GM04504 (cell line): ENCODE measurements at regions not wholly inside any gene's neighbourhood (a gene's known extent, or its start where the extent isn't known, plus 50 kb on each side); places are given as distances from the start of the nearest gene placed in this dataset.
"Not testable (repeated sequence)": the region's sequence is repeated elsewhere in the genome, so short reads cannot be mapped to it uniquely, and the experiment has no call there.

Experiments used
- DNase-seq: peaks from one replicate; pipeline ENCODE4 v3.0.0-alpha.2; 2012; ENCODE audit warnings: low read depth

DNA sequence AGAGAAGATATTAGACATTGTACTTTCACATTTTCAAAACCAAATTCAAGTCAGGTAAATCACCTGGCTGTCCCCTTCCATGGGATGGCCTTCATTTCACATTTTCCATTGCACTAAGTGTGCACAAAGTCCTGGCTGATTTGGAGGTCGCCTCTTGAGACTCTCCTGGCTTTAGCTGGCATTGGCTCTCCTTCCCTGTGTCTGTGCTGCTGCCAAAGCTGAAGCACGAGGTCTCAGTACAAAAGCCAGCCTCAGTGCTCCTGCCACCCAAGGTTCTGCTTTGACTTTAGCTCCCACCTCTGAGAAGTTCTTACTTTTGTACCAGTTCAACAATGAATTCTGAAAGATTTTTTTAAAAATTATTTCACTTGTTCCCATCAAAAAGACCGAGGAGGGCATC lies 289.2 kb upstream of the CNR1 start:
- no peak for DNase-seq

- DNase-seq = no peak
These were observed 288.5 kb upstream of the CNR1 start for GRCh38 chr6:88454658-88455057.

DNA sequence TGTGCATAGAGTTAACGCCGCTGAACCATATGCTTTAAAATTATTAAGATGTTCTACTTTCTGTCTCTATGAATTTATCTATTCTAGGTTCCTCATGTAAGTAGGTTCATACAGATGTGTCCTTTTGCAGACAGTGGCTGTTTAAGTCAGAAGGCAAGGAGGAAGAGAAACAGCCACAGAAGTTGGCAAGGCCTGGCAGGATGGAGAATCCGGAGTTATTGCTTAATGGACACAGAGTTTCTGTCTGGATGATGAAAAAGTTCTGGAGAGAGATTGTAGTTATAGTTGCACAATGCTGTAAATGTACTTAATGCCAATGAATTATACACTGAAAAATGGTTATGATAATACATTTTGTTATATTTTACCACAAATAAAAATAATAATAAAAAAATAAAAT lies 283.6 kb upstream of the CNR1 start:
- no peak for DNase-seq

DNA sequence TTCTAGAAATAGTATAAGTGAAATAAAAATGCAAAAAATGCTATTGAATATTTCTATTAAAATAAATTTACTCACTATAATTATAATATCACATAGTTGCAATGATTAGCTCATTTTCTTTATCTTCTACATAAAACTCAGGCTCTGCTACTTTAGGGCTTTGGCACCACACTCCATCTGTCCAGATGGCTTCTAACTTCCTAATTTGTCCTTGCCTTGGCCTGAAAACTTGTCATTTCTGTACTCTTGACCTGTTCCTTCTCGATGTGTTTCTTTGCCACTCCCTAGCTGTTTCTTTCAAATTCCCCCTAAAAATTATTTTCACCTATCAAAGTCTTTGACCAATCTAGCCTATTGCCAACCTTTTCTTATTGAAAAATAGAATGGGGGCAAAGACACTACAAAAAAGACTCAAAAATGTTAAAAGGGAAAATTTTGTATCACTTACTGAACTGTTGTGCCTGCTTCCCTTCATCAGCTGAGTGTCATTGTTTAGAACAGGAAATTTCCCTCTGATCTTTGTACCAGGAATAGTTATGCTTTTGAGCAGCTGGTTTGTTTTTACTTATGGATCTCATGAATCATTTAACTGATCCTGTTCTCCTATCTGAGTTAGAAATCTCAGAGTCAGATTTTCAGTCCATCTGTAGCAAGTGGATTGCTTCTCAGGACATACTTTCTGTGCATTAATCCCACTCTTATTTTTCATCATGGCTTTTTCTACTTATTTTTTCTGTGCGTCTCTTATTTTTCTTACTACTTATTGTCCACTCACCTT lies 279.2 kb upstream of the CNR1 start:
- no peak for DNase-seq

DNA sequence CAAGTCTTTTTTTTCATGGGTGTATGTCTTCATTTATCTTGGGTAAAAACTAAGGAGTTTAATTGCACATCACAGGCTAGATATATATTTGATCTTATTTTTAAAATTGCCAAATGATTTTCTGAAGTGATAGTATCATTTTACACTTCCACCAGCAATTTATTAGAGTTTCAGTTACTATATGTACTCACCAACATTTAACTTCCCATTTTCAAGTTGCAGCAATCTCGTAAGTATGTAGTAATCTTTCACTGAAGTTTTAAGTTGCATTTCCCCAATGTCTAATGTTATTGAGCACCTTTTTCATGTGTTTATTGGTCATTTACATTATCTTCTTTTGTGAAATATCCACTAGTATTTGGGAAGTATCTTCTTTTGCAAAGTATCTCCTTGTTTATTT lies 277.4 kb upstream of the CNR1 start:
- no peak for DNase-seq

- no peak for DNase-seq
These were observed 276.6 kb upstream of the CNR1 start for GRCh38 chr6:88442737-88443136.

DNA sequence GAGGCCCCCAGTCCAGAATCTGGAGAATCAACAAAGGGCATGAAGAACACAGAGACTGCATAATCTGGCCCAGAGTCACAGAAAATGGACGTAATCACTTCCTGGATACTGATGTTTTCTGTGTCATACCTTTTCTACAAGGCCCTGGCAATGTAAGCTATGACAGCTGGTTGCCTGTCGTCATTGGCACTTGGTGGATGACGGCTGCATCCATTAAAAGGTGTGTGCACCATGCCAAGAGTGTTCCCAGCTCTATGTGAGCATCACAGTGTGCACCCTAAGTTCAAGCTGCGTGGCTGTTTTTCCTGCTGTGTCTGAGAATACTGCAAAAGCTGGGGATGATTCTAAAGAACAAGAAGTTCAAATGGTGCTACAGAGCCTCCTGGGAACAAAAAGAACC lies 275.2 kb upstream of the CNR1 start:
- no peak for DNase-seq

DNA sequence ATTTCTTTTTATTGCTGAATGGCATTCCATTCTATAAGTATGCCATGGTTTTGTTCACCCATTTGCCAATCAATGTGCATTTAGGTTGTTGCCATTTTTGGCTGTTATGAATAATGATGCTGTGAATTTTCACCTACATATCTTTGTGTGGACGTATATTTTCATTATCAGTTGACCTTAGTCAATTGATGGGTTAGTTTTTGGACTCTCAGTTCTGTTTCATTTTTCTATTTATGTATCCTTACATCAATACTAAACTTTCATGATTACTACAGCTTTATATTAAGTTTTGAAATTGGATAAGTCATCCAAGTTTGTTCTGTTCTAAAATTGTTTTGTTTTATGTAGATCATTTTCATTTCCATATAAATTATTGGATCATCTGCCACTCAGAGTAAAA lies 261.9 kb upstream of the CNR1 start:
- no peak for DNase-seq

- DNase-seq = no peak
These were observed 259.9 kb upstream of the CNR1 start for GRCh38 chr6:88426005-88426404.

DNA sequence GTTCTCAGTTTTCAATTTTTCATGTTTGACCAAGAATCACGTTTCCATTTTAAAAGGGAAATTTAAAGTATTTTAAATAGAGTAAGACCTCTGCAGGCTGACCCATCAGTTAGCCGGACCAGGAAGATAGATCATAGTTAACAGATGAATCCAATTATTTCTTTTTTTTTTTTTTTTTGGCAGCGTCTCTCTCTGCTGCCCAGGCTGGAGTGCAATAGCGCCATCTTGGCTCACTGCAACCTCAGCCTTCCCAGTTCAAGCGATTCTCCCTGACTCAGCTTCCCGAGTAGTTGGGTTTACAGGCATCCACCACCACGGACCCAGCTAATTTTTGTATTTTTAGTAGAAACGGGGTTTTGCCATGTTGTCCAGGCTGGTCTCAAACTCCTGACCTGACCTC lies 256.7 kb upstream of the CNR1 start:
- peak; percentile 6 for DNase-seq

DNA sequence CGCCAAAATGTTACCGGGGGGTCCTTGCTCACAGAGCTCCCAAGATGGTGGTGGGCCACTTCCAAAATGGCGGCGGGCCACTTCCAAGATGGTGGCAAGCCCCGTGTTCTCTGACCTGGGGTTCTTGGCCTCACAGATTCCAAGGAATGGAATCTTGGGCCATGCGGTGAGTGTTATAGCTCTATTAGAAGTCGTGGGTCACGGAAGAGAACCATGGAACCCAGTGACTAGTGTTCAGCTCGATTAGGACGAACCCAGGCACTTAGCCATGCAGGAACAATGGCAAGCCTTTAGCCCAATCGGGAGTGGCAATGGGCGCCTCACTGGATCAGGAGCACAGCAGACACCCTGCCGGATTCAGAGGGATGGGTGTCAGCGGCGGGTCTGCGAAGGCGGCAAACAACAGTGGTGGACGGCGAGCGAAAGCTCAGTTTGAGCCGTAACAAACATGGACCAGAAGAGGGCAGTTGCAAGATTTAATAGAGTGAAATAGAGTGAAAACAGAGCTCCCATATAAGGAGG lies 254.9 kb upstream of the CNR1 start:
- DNase-seq = not testable (repeated sequence)

- DNase-seq = not testable (repeated sequence)
These were observed 253.0 kb upstream of the CNR1 start for GRCh38 chr6:88418921-88419810.

GRCh38 chr6:88417361-88417760 lies 251.2 kb upstream of the CNR1 start:
- DNase-seq = not testable (repeated sequence)

- DNase-seq = no peak
These were observed 247.3 kb upstream of the CNR1 start for GRCh38 chr6:88413459-88413858.

GRCh38 chr6:88408355-88408754 lies 242.2 kb upstream of the CNR1 start:
- not testable (repeated sequence) for DNase-seq

GRCh38 chr6:88406674-88407073 lies 240.5 kb upstream of the CNR1 start:
- not testable (repeated sequence) for DNase-seq

DNA sequence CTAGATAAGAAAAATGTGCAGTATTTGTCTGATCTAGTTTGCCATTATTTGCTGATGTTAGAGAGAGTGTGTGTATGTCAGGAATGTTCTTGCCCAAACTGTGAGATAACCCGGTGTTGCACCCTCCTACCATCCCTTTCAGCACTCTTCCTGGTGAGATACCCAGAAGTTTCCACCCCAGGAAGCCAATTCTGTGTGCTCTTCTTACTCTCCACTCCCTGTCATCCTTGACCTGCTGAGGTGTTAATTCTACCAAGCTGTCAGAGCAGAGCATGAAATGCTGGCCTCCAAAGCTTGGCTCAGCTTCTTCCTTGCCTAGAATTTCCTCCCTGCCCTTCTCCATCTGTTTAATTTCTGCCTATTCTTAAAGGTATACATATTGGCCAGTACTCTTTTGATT lies 237.3 kb upstream of the CNR1 start:
- DNase-seq = no peak

DNA sequence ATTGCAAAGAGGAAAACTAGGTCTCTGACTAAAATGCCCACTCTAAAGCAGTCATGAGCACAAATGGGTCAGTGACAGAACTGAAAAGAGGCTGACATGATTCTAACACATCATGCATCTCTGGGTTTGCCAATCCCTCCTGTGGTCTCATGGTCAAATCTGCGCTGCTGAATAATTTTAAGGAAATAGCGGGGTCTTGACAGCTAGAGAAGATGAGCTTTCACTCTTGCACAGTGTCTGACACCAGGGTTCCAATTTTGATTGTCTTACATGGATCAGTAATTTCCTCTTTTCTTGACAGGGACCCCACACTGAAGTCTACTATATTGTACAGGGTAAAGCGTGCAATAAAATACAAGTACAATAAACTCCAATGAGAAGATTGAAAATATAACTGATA lies 236.8 kb upstream of the CNR1 start:
- DNase-seq = no peak

GRCh38 chr6:88390998-88391397 lies 224.9 kb upstream of the CNR1 start:
- DNase-seq = not testable (repeated sequence)

- DNase-seq = no peak
These were observed 222.4 kb upstream of the CNR1 start for GRCh38 chr6:88388589-88388988.

- DNase-seq = no peak
These were observed 220.0 kb upstream of the CNR1 start for GRCh38 chr6:88386167-88386566.

GRCh38 chr6:88383183-88383582 lies 217.0 kb upstream of the CNR1 start:
- no peak for DNase-seq

- no peak for DNase-seq
These were observed 215.1 kb upstream of the CNR1 start for GRCh38 chr6:88381289-88381642.
